ENCODE measurements at regions not wholly inside any gene's neighbourhood (a gene's known extent, or its start where the extent isn't known, plus 50 kb on each side); places are given as distances from the start of the nearest gene placed in this dataset.

DNA sequence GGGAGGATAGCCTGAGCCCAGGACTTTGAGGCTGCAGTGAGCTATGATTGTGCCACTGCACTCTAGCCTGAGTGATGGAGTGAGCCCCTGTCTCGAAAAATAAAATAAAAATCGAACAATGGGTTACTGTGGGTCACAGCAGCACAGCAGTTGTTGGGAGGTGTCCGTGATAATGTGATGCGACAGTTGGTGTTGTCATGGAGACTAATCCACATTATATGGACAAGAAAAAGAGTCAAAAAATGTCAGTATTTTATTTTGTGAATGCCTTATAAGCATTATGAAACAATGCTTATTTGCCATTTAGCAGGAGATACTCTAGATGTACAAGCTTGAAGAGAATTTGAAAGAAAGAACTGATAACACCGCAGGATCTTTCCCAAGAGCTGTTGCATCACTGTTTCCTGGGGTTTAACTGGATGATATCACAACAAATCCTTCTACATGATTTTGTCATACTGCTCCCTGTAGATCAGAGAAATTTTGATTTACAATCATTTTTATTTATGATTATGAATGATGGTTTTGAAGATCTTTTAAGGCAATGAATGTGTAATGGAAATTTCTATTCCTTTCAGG is 195.4 kb downstream of the BAMBI start:
- Histone ChIP-seq H3K27me3 (no peaks in the 10 kb centered on the region), H3K9ac (no peak overlapping the region), H2AFZ (replicated peaks) (no peak overlapping the region), H3K4me1 (peaks cover 12% of the 10 kb centered on the region), H3K36me3 (no peaks in the 10 kb centered on the region), H3K4me3 (no peak overlapping the region), H3K4me2 (no peak overlapping the region), H3F3A (ENCODE audit: low read depth) (peaks cover 13% of the 10 kb centered on the region), H4K20me1 (ENCODE audit: low read depth) (no peaks in the 10 kb centered on the region), H3K79me2 (ENCODE audit: low read depth) (no peaks in the 10 kb centered on the region), H3K9me3 (ENCODE audit: low read depth) (no peaks in the 10 kb centered on the region), H3K27ac (no peak overlapping the region)
- TF ChIP-seq EZH2phosphoT487 (IDR thresholded peaks at IDR 0.05) = no peak
- TF ChIP-seq EZH2 (IDR thresholded peaks at IDR 0.05) = no peak
- Mint-ChIP-seq H3K9me3 (peaks cover 15% of the 10 kb centered on the region), H3K27me3 (ENCODE audit: insufficient read depth, low read depth) (peaks cover 13% of the 10 kb centered on the region), H3K36me3 (peaks cover 4% of the 10 kb centered on the region), H3K4me1 (peaks cover 55% of the 10 kb centered on the region), H3K27ac (no peak overlapping the region), H3K4me3 (no peak overlapping the region)
- DNase-seq (ENCODE audit: low spot score) = no peak

DNA sequence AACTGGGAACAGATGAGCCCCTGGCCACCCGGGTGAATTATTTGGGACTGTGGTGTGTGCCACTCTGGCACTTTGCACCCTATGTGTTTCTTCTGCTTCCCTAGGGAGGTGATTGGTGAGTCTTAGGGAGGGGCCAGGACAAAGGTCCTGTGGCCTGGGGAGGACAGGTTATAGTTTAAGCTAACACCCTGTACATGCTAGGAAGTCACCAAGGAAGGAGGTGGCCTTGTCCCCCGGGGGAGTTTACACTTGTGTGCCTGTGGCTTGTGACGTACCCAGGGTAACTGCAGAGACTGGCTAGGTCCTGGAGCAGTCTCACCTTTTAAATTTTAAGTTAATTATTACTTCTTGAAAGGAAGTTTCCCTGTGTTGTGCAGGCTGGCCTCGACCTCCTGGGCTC is 196.2 kb downstream of the BAMBI start:
- Histone ChIP-seq H3K4me3 (no peak overlapping the region), H3K27me3 (no peaks in the 10 kb centered on the region), H4K20me1 (ENCODE audit: low read depth) (no peaks in the 10 kb centered on the region), H3K79me2 (ENCODE audit: low read depth) (no peaks in the 10 kb centered on the region), H3K27ac (no peak overlapping the region), H3K4me2 (no peak overlapping the region), H2AFZ (replicated peaks) (no peak overlapping the region), H3K4me1 (peaks cover 12% of the 10 kb centered on the region), H3F3A (ENCODE audit: low read depth) (peaks cover 13% of the 10 kb centered on the region), H3K9ac (no peak overlapping the region), H3K36me3 (no peaks in the 10 kb centered on the region), H3K9me3 (ENCODE audit: low read depth) (no peaks in the 10 kb centered on the region)
- Mint-ChIP-seq H3K27ac (peak overlapping the region; percentile 67), H3K36me3 (peaks cover 4% of the 10 kb centered on the region), H3K27me3 (ENCODE audit: insufficient read depth, low read depth) (peaks cover 13% of the 10 kb centered on the region), H3K9me3 (peaks cover 15% of the 10 kb centered on the region), H3K4me3 (no peak overlapping the region), H3K4me1 (peaks cover 62% of the 10 kb centered on the region)
- DNase-seq (ENCODE audit: low spot score) = no peak
- TF ChIP-seq EZH2phosphoT487 (IDR thresholded peaks at IDR 0.05) = no peak
- no peak for TF ChIP-seq EZH2 (IDR thresholded peaks at IDR 0.05)
- TF ChIP-seq, protein P1, sequence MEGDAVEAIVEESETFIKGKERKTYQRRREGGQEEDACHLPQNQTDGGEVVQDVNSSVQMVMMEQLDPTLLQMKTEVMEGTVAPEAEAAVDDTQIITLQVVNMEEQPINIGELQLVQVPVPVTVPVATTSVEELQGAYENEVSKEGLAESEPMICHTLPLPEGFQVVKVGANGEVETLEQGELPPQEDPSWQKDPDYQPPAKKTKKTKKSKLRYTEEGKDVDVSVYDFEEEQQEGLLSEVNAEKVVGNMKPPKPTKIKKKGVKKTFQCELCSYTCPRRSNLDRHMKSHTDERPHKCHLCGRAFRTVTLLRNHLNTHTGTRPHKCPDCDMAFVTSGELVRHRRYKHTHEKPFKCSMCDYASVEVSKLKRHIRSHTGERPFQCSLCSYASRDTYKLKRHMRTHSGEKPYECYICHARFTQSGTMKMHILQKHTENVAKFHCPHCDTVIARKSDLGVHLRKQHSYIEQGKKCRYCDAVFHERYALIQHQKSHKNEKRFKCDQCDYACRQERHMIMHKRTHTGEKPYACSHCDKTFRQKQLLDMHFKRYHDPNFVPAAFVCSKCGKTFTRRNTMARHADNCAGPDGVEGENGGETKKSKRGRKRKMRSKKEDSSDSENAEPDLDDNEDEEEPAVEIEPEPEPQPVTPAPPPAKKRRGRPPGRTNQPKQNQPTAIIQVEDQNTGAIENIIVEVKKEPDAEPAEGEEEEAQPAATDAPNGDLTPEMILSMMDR (IDR thresholded peaks at IDR 0.05) = no peak

DNA sequence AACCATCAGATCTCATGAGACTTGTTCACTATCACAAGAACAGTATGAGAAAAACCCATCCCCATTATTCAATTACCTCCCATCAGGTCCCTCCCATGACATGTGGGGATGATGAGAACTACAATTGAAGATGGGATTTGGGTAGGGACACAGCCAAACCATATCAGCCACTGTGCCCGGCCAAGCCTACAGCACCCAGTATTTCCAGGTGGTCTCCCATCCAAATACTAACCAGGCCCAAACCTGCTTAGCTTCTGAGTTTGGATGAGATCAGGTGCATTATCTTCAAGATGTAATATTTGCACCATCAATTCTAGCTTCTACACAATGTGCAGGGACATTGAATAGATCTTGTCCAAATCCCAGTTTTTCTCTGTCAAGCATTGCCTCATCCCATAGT is 196.9 kb downstream of the BAMBI start:
- Mint-ChIP-seq H3K4me3 (no peak overlapping the region), H3K36me3 (peaks cover 4% of the 10 kb centered on the region), H3K9me3 (peaks cover 15% of the 10 kb centered on the region), H3K27ac (no peak overlapping the region), H3K27me3 (ENCODE audit: insufficient read depth, low read depth) (peaks cover 13% of the 10 kb centered on the region), H3K4me1 (peaks cover 63% of the 10 kb centered on the region)
- Histone ChIP-seq H3K27ac (no peak overlapping the region), H3K4me3 (no peak overlapping the region), H3K4me1 (peaks cover 12% of the 10 kb centered on the region), H3K4me2 (no peak overlapping the region), H2AFZ (replicated peaks) (no peak overlapping the region), H3F3A (ENCODE audit: low read depth) (peaks cover 13% of the 10 kb centered on the region), H3K27me3 (no peaks in the 10 kb centered on the region), H3K79me2 (ENCODE audit: low read depth) (no peaks in the 10 kb centered on the region), H3K36me3 (no peaks in the 10 kb centered on the region), H3K9me3 (ENCODE audit: low read depth) (no peaks in the 10 kb centered on the region), H3K9ac (no peak overlapping the region), H4K20me1 (ENCODE audit: low read depth) (no peaks in the 10 kb centered on the region)
- no peak for DNase-seq (ENCODE audit: low spot score)
- TF ChIP-seq EZH2 (IDR thresholded peaks at IDR 0.05) (no peak), EZH2phosphoT487 (IDR thresholded peaks at IDR 0.05) (no peak)
- TF ChIP-seq, protein P1 (IDR thresholded peaks at IDR 0.05) = no peak

DNA sequence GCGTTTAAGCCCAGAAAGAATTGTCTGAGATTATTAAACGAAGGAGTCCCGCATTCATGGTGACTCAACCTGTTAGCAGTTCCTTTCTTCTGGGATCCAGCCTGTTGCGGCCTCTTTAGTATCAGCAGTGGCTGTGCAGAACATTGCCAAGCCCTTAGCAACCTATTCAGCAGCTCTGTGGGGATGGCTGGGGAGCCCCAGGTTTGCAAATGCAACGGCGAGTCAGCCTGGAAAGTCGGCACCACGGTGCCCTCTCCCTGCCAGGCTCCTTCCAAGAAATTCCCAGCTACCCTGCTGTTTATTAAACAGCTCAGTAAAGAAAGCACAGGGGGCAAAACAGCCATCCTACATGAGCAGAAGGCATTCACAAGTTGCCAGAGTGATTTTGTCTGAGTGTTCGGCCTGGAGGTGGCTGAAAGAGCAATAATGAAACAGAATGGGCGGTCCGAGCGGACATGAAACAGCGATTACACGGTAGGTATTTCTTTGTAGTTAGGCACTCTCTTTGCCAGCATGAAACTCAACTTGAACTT is 198.3 kb downstream of the BAMBI start:
- no peak overlapping the region for H3K27ac ChIP-seq
- H3K4me2 ChIP-seq = peak overlapping the region; percentile 65
- Mint-ChIP-seq H3K4me1 (peaks cover 65% of the 10 kb centered on the region), H3K27me3 (ENCODE audit: insufficient read depth, low read depth) (peaks cover 18% of the 10 kb centered on the region), H3K27ac (peak overlapping the region; percentile 81), H3K4me3 (peak overlapping the region; percentile 1), H3K9me3 (peaks cover 12% of the 10 kb centered on the region), H3K36me3 (peaks cover 4% of the 10 kb centered on the region)
- H3K4me1 ChIP-seq = peaks cover 20% of the 10 kb centered on the region
- DNase-seq (ENCODE audit: low spot score) = peak; percentile 60
- no peak overlapping the region for H2AFZ ChIP-seq (replicated peaks)
- no peaks in the 10 kb centered on the region for H3K9me3 ChIP-seq (ENCODE audit: low read depth)
- H3K79me2 ChIP-seq (ENCODE audit: low read depth) = no peaks in the 10 kb centered on the region
- H3K27me3 ChIP-seq = no peaks in the 10 kb centered on the region
- no peak overlapping the region for H3K4me3 ChIP-seq
- TF ChIP-seq EZH2phosphoT487 (IDR thresholded peaks at IDR 0.05) (no peak), EZH2 (IDR thresholded peaks at IDR 0.05) (no peak)
- TF ChIP-seq, protein P1 (IDR thresholded peaks at IDR 0.05) = no peak
- H3F3A ChIP-seq (ENCODE audit: low read depth) = peaks cover 13% of the 10 kb centered on the region
- no peaks in the 10 kb centered on the region for H3K36me3 ChIP-seq
- no peaks in the 10 kb centered on the region for H4K20me1 ChIP-seq (ENCODE audit: low read depth)
- H3K9ac ChIP-seq = no peak overlapping the region

Data from neural progenitor cell (in vitro differentiated cells).